ENCODE measurements at regions not wholly inside any gene's neighbourhood (a gene's known extent, or its start where the extent isn't known, plus 50 kb on each side); places are given as distances from the start of the nearest gene placed in this dataset.
A peak's percentile ranks its signal among the peaks of the same experiment; 100 is the strongest.
"Not testable (repeated sequence)": the region's sequence is repeated elsewhere in the genome, so short reads cannot be mapped to it uniquely, and the experiment has no call there.

GRCh38 chr9:64813072-64813471, 471.9 kb downstream of the FOXD4L5 start:
- intact Hi-C loops (cut with DNase I, micrococcal nuclease); ATAC-seq; DNase-seq: not testable (repeated sequence)

- ATAC-seq; intact Hi-C loops (cut with DNase I, micrococcal nuclease); DNase-seq: not testable (repeated sequence)
These were observed 506.3 kb downstream of the FOXD4L5 start for GRCh38 chr9:64778667-64779066.

- DNase-seq; intact Hi-C loops (cut with DNase I, micrococcal nuclease); ATAC-seq: not testable (repeated sequence)
These were observed 508.7 kb downstream of the FOXD4L5 start for GRCh38 chr9:64776269-64776668.

- ATAC-seq; intact Hi-C loops (cut with DNase I, micrococcal nuclease): not testable (repeated sequence)
- DNase-seq = peak in 1 of 2 donors; percentile 20
These were observed 509.9 kb downstream of the FOXD4L5 start for GRCh38 chr9:64774813-64775793.

GRCh38 chr9:64774004-64774812, 510.8 kb downstream of the FOXD4L5 start:
- intact Hi-C loops (cut with DNase I, micrococcal nuclease); ATAC-seq; DNase-seq: not testable (repeated sequence)

- intact Hi-C loops (cut with DNase I, micrococcal nuclease) = no loop called here
- no peak for ATAC-seq
These were observed 511.5 kb downstream of the FOXD4L5 start for GRCh38 chr9:64773491-64773931.

GRCh38 chr9:64772751-64773331, 512.2 kb downstream of the FOXD4L5 start:
- DNase-seq; intact Hi-C loops (cut with DNase I, micrococcal nuclease); ATAC-seq: not testable (repeated sequence)

More at GRCh38 chr9:64773491-64773931, 511.5 kb downstream of the FOXD4L5 start:
- peak in 1 of 2 donors; percentile 17 for DNase-seq

GRCh38 chr9:64772123-64772736, 512.8 kb downstream of the FOXD4L5 start:
- DNase-seq; intact Hi-C loops (cut with DNase I, micrococcal nuclease); ATAC-seq: not testable (repeated sequence)
